ENCODE measurements at regions not wholly inside any gene's neighbourhood (a gene's known extent, or its start where the extent isn't known, plus 50 kb on each side); places are given as distances from the start of the nearest gene placed in this dataset.
"Not testable (repeated sequence)": the region's sequence is repeated elsewhere in the genome, so short reads cannot be mapped to it uniquely, and the experiment has no call there.

- DNase-seq (ENCODE audit: low read depth): no peak
- H3K4me3 ChIP-seq (ENCODE audit: low read depth, low read length): no peak overlapping the region
Measured at GRCh38 chr15:95615436-95615835, 715.1 kb upstream of the NR2F2 start.

GRCh38 chr15:95616306-95616705 is 714.2 kb upstream of the NR2F2 start:
- no peak overlapping the region for H3K4me3 ChIP-seq (ENCODE audit: low read depth, low read length)

GRCh38 chr15:95620934-95621579 is 709.4 kb upstream of the NR2F2 start:
- DNase-seq (ENCODE audit: low read depth): peak; percentile 43

More at GRCh38 chr15:95616306-95616705, 714.2 kb upstream of the NR2F2 start:
- no peak for DNase-seq (ENCODE audit: low read depth)

GRCh38 chr15:95622843-95623242 is 707.7 kb upstream of the NR2F2 start:
- no peak for DNase-seq (ENCODE audit: low read depth)

More at GRCh38 chr15:95620934-95621579, 709.4 kb upstream of the NR2F2 start:
- H3K4me3 ChIP-seq (ENCODE audit: low read depth, low read length): no peak overlapping the region

GRCh38 chr15:95624100-95624499 is 706.4 kb upstream of the NR2F2 start:
- DNase-seq (ENCODE audit: low read depth): no peak

More at GRCh38 chr15:95622843-95623242, 707.7 kb upstream of the NR2F2 start:
- no peak overlapping the region for H3K4me3 ChIP-seq (ENCODE audit: low read depth, low read length)

GRCh38 chr15:95624616-95625361 is 705.7 kb upstream of the NR2F2 start:
- no peak overlapping the region for H3K4me3 ChIP-seq (ENCODE audit: low read depth, low read length)
- DNase-seq (ENCODE audit: low read depth): no peak

More at GRCh38 chr15:95624100-95624499, 706.4 kb upstream of the NR2F2 start:
- no peak overlapping the region for H3K4me3 ChIP-seq (ENCODE audit: low read depth, low read length)

GRCh38 chr15:95626501-95627361 is 703.8 kb upstream of the NR2F2 start:
- no peak for DNase-seq (ENCODE audit: low read depth)
- H3K4me3 ChIP-seq (ENCODE audit: low read depth, low read length): no peak overlapping the region

GRCh38 chr15:95629503-95630168 is 700.9 kb upstream of the NR2F2 start:
- H3K4me3 ChIP-seq (ENCODE audit: low read depth, low read length): no peak overlapping the region
- no peak for DNase-seq (ENCODE audit: low read depth)

GRCh38 chr15:95630683-95631082 is 699.8 kb upstream of the NR2F2 start:
- no peak overlapping the region for H3K4me3 ChIP-seq (ENCODE audit: low read depth, low read length)
- no peak for DNase-seq (ENCODE audit: low read depth)

- DNase-seq (ENCODE audit: low read depth): no peak
- no peak overlapping the region for H3K4me3 ChIP-seq (ENCODE audit: low read depth, low read length)
Measured at GRCh38 chr15:95635666-95636065, 694.8 kb upstream of the NR2F2 start.

GRCh38 chr15:95636107-95636506 is 694.4 kb upstream of the NR2F2 start:
- H3K4me3 ChIP-seq (ENCODE audit: low read depth, low read length): no peak overlapping the region
- no peak for DNase-seq (ENCODE audit: low read depth)

GRCh38 chr15:95637234-95637633 is 693.3 kb upstream of the NR2F2 start:
- H3K4me3 ChIP-seq (ENCODE audit: low read depth, low read length); DNase-seq (ENCODE audit: low read depth): not testable (repeated sequence)

- no peak overlapping the region for H3K4me3 ChIP-seq (ENCODE audit: low read depth, low read length)
- DNase-seq (ENCODE audit: low read depth): no peak
Measured at GRCh38 chr15:95639208-95639607, 691.3 kb upstream of the NR2F2 start.

GRCh38 chr15:95644100-95644875 is 686.2 kb upstream of the NR2F2 start:
- H3K4me3 ChIP-seq (ENCODE audit: low read depth, low read length): no peak overlapping the region
- DNase-seq (ENCODE audit: low read depth): no peak

GRCh38 chr15:95645791-95646338 is 684.6 kb upstream of the NR2F2 start:
- H3K4me3 ChIP-seq (ENCODE audit: low read depth, low read length): no peak overlapping the region
- no peak for DNase-seq (ENCODE audit: low read depth)

- no peak overlapping the region for H3K4me3 ChIP-seq (ENCODE audit: low read depth, low read length)
- DNase-seq (ENCODE audit: low read depth): no peak
Measured at GRCh38 chr15:95646484-95647273, 683.8 kb upstream of the NR2F2 start.

GRCh38 chr15:95647531-95648277 is 682.8 kb upstream of the NR2F2 start:
- H3K4me3 ChIP-seq (ENCODE audit: low read depth, low read length): no peak overlapping the region
- no peak for DNase-seq (ENCODE audit: low read depth)
